GM21529 (cell line): ENCODE measurements at regions not wholly inside any gene's neighbourhood (a gene's known extent, or its start where the extent isn't known, plus 50 kb on each side); places are given as distances from the start of the nearest gene placed in this dataset.
A peak's percentile ranks its signal among the peaks of the same experiment; 100 is the strongest.
"Not testable (repeated sequence)": the region's sequence is repeated elsewhere in the genome, so short reads cannot be mapped to it uniquely, and the experiment has no call there.

ENCODE experiments used
- ATAC-seq: cut with Tn5 transposase; IDR thresholded peaks from one replicate; pipeline ENCODE4 v1.9.1; 2021; ENCODE audit not compliant: unreplicated experiment

- not testable (repeated sequence) for ATAC-seq
These were observed 438.0 kb downstream of the RPIA start for GRCh38 chr2:89129440-89129839.

- ATAC-seq, result not testable (repeated sequence)
These were observed 439.3 kb downstream of the RPIA start for GRCh38 chr2:89130665-89131308.

- peak; percentile 69 for ATAC-seq
These were observed 451.5 kb downstream of the RPIA start for GRCh38 chr2:89142959-89143358.

GRCh38 chr2:89145342-89145741 is 453.9 kb downstream of the RPIA start:
- not testable (repeated sequence) for ATAC-seq

GRCh38 chr2:89148256-89148655 is 456.8 kb downstream of the RPIA start:
- not testable (repeated sequence) for ATAC-seq

- not testable (repeated sequence) for ATAC-seq
These were observed 460.2 kb downstream of the RPIA start for GRCh38 chr2:89151699-89152098.

GRCh38 chr2:89152501-89152900 is 461.0 kb downstream of the RPIA start:
- not testable (repeated sequence) for ATAC-seq

GRCh38 chr2:89153210-89153609 is 461.7 kb downstream of the RPIA start:
- ATAC-seq, result not testable (repeated sequence)

GRCh38 chr2:89154247-89154682 is 462.8 kb downstream of the RPIA start:
- ATAC-seq, result not testable (repeated sequence)

- peak; percentile 64 for ATAC-seq
These were observed 468.8 kb downstream of the RPIA start for GRCh38 chr2:89160306-89160705.

GRCh38 chr2:89161626-89162025 is 470.2 kb downstream of the RPIA start:
- not testable (repeated sequence) for ATAC-seq

GRCh38 chr2:89170506-89171173 is 479.2 kb downstream of the RPIA start:
- ATAC-seq, result not testable (repeated sequence)

GRCh38 chr2:89171174-89171519 is 479.7 kb downstream of the RPIA start:
- ATAC-seq, result not testable (repeated sequence)

- ATAC-seq, result not testable (repeated sequence)
These were observed 485.5 kb downstream of the RPIA start for GRCh38 chr2:89177004-89177403.

- not testable (repeated sequence) for ATAC-seq
These were observed 490.7 kb downstream of the RPIA start for GRCh38 chr2:89182221-89182620.

- not testable (repeated sequence) for ATAC-seq
These were observed 493.3 kb downstream of the RPIA start for GRCh38 chr2:89184746-89185145.

- not testable (repeated sequence) for ATAC-seq
These were observed 504.3 kb downstream of the RPIA start for GRCh38 chr2:89195636-89196251.

- ATAC-seq, result not testable (repeated sequence)
These were observed 505.2 kb downstream of the RPIA start for GRCh38 chr2:89196719-89197118.

- not testable (repeated sequence) for ATAC-seq
These were observed 506.6 kb downstream of the RPIA start for GRCh38 chr2:89198026-89198425.

GRCh38 chr2:89199453-89200246 is 508.2 kb downstream of the RPIA start:
- not testable (repeated sequence) for ATAC-seq

GRCh38 chr2:89200247-89200527 is 508.7 kb downstream of the RPIA start:
- not testable (repeated sequence) for ATAC-seq
